Retinal pigment epithelial cell (primary cell): ENCODE measurements at regions not wholly inside any gene's neighbourhood (a gene's known extent, or its start where the extent isn't known, plus 50 kb on each side); places are given as distances from the start of the nearest gene placed in this dataset.

Source experiments
- DNase-seq: peaks from one replicate; pipeline ENCODE4 v3.0.0-alpha.2; 2010; ENCODE audit warnings: low read depth
- H3K4me3 ChIP-seq: 2 replicates; pipeline ENCODE4 v1.5.1; 2011; ENCODE audit warnings: mild to moderate bottlenecking, low read length, control low read depth, moderate library complexity
- CTCF ChIP-seq: conservative IDR thresholded peaks from 2 replicates; pipeline ENCODE4 v1.5.1; 2011; ENCODE audit warnings: low read depth, low read length, control low read depth, inconsistent platforms

GRCh38 chr2:107027810-107028209 is 141.8 kb upstream of the ST6GAL2 start:
- TF ChIP-seq CTCF: no peak
- no peak overlapping the region for H3K4me3 ChIP-seq
- DNase-seq: no peak

GRCh38 chr2:107028661-107029060 is 142.7 kb upstream of the ST6GAL2 start:
- no peak overlapping the region for H3K4me3 ChIP-seq
- TF ChIP-seq CTCF: no peak
- no peak for DNase-seq

- no peak overlapping the region for H3K4me3 ChIP-seq
- no peak for DNase-seq
- no peak for TF ChIP-seq CTCF
These were observed 150.3 kb upstream of the ST6GAL2 start for GRCh38 chr2:107036293-107036692.

GRCh38 chr2:107062173-107062572 is 176.2 kb upstream of the ST6GAL2 start:
- no peak overlapping the region for H3K4me3 ChIP-seq
- TF ChIP-seq CTCF: no peak
- no peak for DNase-seq

DNA sequence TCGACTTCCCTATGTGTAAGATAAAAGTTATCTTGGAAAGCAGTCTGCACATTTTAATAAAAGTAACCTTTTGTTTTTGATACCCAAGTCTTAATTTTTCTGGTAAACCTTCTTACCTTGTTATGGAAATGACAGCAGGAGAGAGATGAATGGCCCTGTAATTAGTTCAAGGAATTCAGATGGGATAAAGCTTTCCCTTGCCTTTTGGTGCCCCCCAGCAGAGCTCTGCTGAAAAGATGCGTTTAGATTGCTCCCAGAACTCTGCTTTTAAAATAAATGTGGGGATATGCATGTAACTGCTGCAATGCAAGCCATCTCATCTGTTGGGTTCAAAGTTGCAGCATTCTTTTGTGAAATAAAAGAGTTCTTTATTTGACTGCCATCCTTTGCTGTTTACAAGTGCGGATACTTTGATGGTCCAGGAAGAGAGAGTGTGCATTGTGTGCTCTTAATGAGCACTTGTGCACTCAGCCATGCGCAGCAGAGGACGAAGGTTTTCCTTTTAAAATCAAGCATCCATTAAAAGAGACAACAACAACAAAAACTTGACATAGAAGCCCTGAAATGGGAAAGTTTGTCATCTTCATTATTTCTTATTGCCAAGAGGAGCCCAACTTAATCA is 176.7 kb upstream of the ST6GAL2 start:
- no peak for DNase-seq
- no peak for TF ChIP-seq CTCF

DNA sequence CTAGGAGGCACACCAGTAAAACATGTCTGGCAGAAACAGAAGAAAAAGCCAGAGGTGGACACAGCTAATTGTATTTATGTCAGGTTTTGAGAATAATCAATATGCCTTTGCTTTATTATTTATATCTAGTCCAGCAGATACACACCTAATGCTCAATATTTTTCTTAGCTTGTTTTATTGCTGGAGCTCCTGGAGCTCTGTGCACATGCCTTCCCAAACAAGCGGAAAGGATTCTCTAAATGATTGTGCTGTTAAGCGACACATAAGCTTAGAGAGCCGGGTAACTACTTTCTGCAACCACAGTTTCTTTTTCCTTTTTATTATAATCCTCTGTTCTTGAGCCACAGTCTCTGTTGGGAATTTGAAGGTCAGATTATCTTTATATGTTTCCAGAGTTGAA is 177.3 kb upstream of the ST6GAL2 start:
- no peak for TF ChIP-seq CTCF
- no peak for DNase-seq
- no peak overlapping the region for H3K4me3 ChIP-seq

More for the DNA sequence above, 176.7 kb upstream of the ST6GAL2 start:
- no peak overlapping the region for H3K4me3 ChIP-seq

- TF ChIP-seq CTCF: no peak
- H3K4me3 ChIP-seq: no peak overlapping the region
- DNase-seq: no peak
These were observed 178.8 kb upstream of the ST6GAL2 start for GRCh38 chr2:107064750-107065149.
